NCI-H345 (cell line): ENCODE measurements at regions not wholly inside any gene's neighbourhood (a gene's known extent, or its start where the extent isn't known, plus 50 kb on each side); places are given as distances from the start of the nearest gene placed in this dataset.
"Not testable (repeated sequence)": the region's sequence is repeated elsewhere in the genome, so short reads cannot be mapped to it uniquely, and the experiment has no call there.

Source experiments
- DNase-seq: peaks from one replicate; lab custom pipeline; 2025; lab: John Stamatoyannopoulos, UW

GRCh38 chrX:128781506-128781905 lies 729.3 kb upstream of the ACTRT1 start:
- DNase-seq: no peak

GRCh38 chrX:128780934-128781333 lies 728.7 kb upstream of the ACTRT1 start:
- DNase-seq: no peak

- DNase-seq: no peak
Observed at GRCh38 chrX:128769495-128769894, 717.3 kb upstream of the ACTRT1 start.

- no peak for DNase-seq
Observed at GRCh38 chrX:128759745-128760144, 707.5 kb upstream of the ACTRT1 start.

- DNase-seq: no peak
Observed at GRCh38 chrX:128759177-128759576, 707.0 kb upstream of the ACTRT1 start.

- DNase-seq: no peak
Observed at GRCh38 chrX:128754130-128754529, 701.9 kb upstream of the ACTRT1 start.

GRCh38 chrX:128739539-128739938 lies 687.3 kb upstream of the ACTRT1 start:
- DNase-seq: no peak

GRCh38 chrX:128728943-128729342 lies 676.7 kb upstream of the ACTRT1 start:
- DNase-seq: no peak

GRCh38 chrX:128717635-128718578 lies 665.7 kb upstream of the ACTRT1 start:
- no peak for DNase-seq

GRCh38 chrX:128714425-128714824 lies 662.2 kb upstream of the ACTRT1 start:
- no peak for DNase-seq

- no peak for DNase-seq
Observed at GRCh38 chrX:128699716-128700285, 647.6 kb upstream of the ACTRT1 start.

GRCh38 chrX:128698573-128699181 lies 646.5 kb upstream of the ACTRT1 start:
- DNase-seq: no peak

GRCh38 chrX:128691872-128692271 lies 639.7 kb upstream of the ACTRT1 start:
- DNase-seq: no peak

GRCh38 chrX:128685387-128685786 lies 633.2 kb upstream of the ACTRT1 start:
- DNase-seq: no peak

GRCh38 chrX:128676651-128677050 lies 624.4 kb upstream of the ACTRT1 start:
- no peak for DNase-seq

- not testable (repeated sequence) for DNase-seq
Observed at GRCh38 chrX:128674326-128675086, 622.3 kb upstream of the ACTRT1 start.

GRCh38 chrX:128664211-128664610 lies 612.0 kb upstream of the ACTRT1 start:
- DNase-seq: no peak

GRCh38 chrX:128653524-128654060 lies 601.4 kb upstream of the ACTRT1 start:
- no peak for DNase-seq

- no peak for DNase-seq
Observed at GRCh38 chrX:128650326-128650725, 598.1 kb upstream of the ACTRT1 start.

GRCh38 chrX:128634754-128635153 lies 582.6 kb upstream of the ACTRT1 start:
- DNase-seq: no peak

- no peak for DNase-seq
Observed at GRCh38 chrX:128623361-128623760, 571.2 kb upstream of the ACTRT1 start.

- no peak for DNase-seq
Observed at GRCh38 chrX:128622296-128622695, 570.1 kb upstream of the ACTRT1 start.
